ENCODE measurements at regions not wholly inside any gene's neighbourhood (a gene's known extent, or its start where the extent isn't known, plus 50 kb on each side); places are given as distances from the start of the nearest gene placed in this dataset.

- Histone ChIP-seq H3K9me3 (ENCODE audit: control insufficient read depth in 2 of 2, low read length in 2 of 2) (no peaks in the 10 kb centered on the region), H3K9ac (ENCODE audit: low read length in 2 of 2) (no peak overlapping the region), H3K27ac (ENCODE audit: low read length) (no peak overlapping the region), H3K4me3 (ENCODE audit: low read length in 2 of 2) (no peak overlapping the region), H3K36me3 (ENCODE audit: control insufficient read depth in 2 of 2, insufficient read depth in 2 of 2, low read length in 2 of 2) (no peaks in the 10 kb centered on the region), H3K27me3 (ENCODE audit: control insufficient read depth in 1 of 2, insufficient read depth in 2 of 2, low read length in 2 of 2) (no peaks in the 10 kb centered on the region), H3K4me1 (ENCODE audit: control insufficient read depth, insufficient read depth, low read length) (no peaks in the 10 kb centered on the region)
Observed at GRCh38 chr6:91509039-91509438, 922.2 kb upstream of the MAP3K7 start.

- no peaks in the 10 kb centered on the region for H3K9me3 ChIP-seq (ENCODE audit: control insufficient read depth in 2 of 2, low read length in 2 of 2)
- H3K4me3 ChIP-seq (ENCODE audit: low read length in 2 of 2): no peak overlapping the region
- H3K9ac ChIP-seq (ENCODE audit: low read length in 2 of 2): no peak overlapping the region
- no peak overlapping the region for H3K27ac ChIP-seq (ENCODE audit: low read length)
- no peaks in the 10 kb centered on the region for H3K27me3 ChIP-seq (ENCODE audit: control insufficient read depth in 1 of 2, insufficient read depth in 2 of 2, low read length in 2 of 2)
- H3K36me3 ChIP-seq (ENCODE audit: control insufficient read depth in 2 of 2, insufficient read depth in 2 of 2, low read length in 2 of 2): no peaks in the 10 kb centered on the region
- H3K4me1 ChIP-seq (ENCODE audit: control insufficient read depth, insufficient read depth, low read length): no peaks in the 10 kb centered on the region
Observed at GRCh38 chr6:91506509-91506908, 919.6 kb upstream of the MAP3K7 start.

- H3K4me3 ChIP-seq (ENCODE audit: low read length in 2 of 2): no peak overlapping the region
- no peaks in the 10 kb centered on the region for H3K4me1 ChIP-seq (ENCODE audit: control insufficient read depth, insufficient read depth, low read length)
- no peaks in the 10 kb centered on the region for H3K27me3 ChIP-seq (ENCODE audit: control insufficient read depth in 1 of 2, insufficient read depth in 2 of 2, low read length in 2 of 2)
- no peaks in the 10 kb centered on the region for H3K36me3 ChIP-seq (ENCODE audit: control insufficient read depth in 2 of 2, insufficient read depth in 2 of 2, low read length in 2 of 2)
- no peak overlapping the region for H3K27ac ChIP-seq (ENCODE audit: low read length)
- no peak overlapping the region for H3K9ac ChIP-seq (ENCODE audit: low read length in 2 of 2)
- no peaks in the 10 kb centered on the region for H3K9me3 ChIP-seq (ENCODE audit: control insufficient read depth in 2 of 2, low read length in 2 of 2)
Observed at GRCh38 chr6:91505199-91505598, 918.3 kb upstream of the MAP3K7 start.

GRCh38 chr6:91501930-91502329 lies 915.1 kb upstream of the MAP3K7 start:
- Histone ChIP-seq H3K9me3 (ENCODE audit: control insufficient read depth in 2 of 2, low read length in 2 of 2) (no peaks in the 10 kb centered on the region), H3K27ac (ENCODE audit: low read length) (no peak overlapping the region), H3K27me3 (ENCODE audit: control insufficient read depth in 1 of 2, insufficient read depth in 2 of 2, low read length in 2 of 2) (no peaks in the 10 kb centered on the region), H3K9ac (ENCODE audit: low read length in 2 of 2) (no peak overlapping the region), H3K4me1 (ENCODE audit: control insufficient read depth, insufficient read depth, low read length) (no peaks in the 10 kb centered on the region), H3K4me3 (ENCODE audit: low read length in 2 of 2) (no peak overlapping the region), H3K36me3 (ENCODE audit: control insufficient read depth in 2 of 2, insufficient read depth in 2 of 2, low read length in 2 of 2) (no peaks in the 10 kb centered on the region)

GRCh38 chr6:91500689-91501303 lies 913.9 kb upstream of the MAP3K7 start:
- H3K9me3 ChIP-seq (ENCODE audit: control insufficient read depth in 2 of 2, low read length in 2 of 2): no peaks in the 10 kb centered on the region
- no peaks in the 10 kb centered on the region for H3K4me1 ChIP-seq (ENCODE audit: control insufficient read depth, insufficient read depth, low read length)
- no peak overlapping the region for H3K9ac ChIP-seq (ENCODE audit: low read length in 2 of 2)
- no peaks in the 10 kb centered on the region for H3K27me3 ChIP-seq (ENCODE audit: control insufficient read depth in 1 of 2, insufficient read depth in 2 of 2, low read length in 2 of 2)
- no peak overlapping the region for H3K4me3 ChIP-seq (ENCODE audit: low read length in 2 of 2)
- H3K36me3 ChIP-seq (ENCODE audit: control insufficient read depth in 2 of 2, insufficient read depth in 2 of 2, low read length in 2 of 2): no peaks in the 10 kb centered on the region
- no peak overlapping the region for H3K27ac ChIP-seq (ENCODE audit: low read length)

- no peaks in the 10 kb centered on the region for H3K27me3 ChIP-seq (ENCODE audit: control insufficient read depth in 1 of 2, insufficient read depth in 2 of 2, low read length in 2 of 2)
- no peaks in the 10 kb centered on the region for H3K4me1 ChIP-seq (ENCODE audit: control insufficient read depth, insufficient read depth, low read length)
- H3K4me3 ChIP-seq (ENCODE audit: low read length in 2 of 2): no peak overlapping the region
- H3K9ac ChIP-seq (ENCODE audit: low read length in 2 of 2): no peak overlapping the region
- no peaks in the 10 kb centered on the region for H3K9me3 ChIP-seq (ENCODE audit: control insufficient read depth in 2 of 2, low read length in 2 of 2)
- H3K27ac ChIP-seq (ENCODE audit: low read length): no peak overlapping the region
- no peaks in the 10 kb centered on the region for H3K36me3 ChIP-seq (ENCODE audit: control insufficient read depth in 2 of 2, insufficient read depth in 2 of 2, low read length in 2 of 2)
Observed at GRCh38 chr6:91498576-91498975, 911.7 kb upstream of the MAP3K7 start.

GRCh38 chr6:91497770-91498169 lies 910.9 kb upstream of the MAP3K7 start:
- Histone ChIP-seq H3K9me3 (ENCODE audit: control insufficient read depth in 2 of 2, low read length in 2 of 2) (no peaks in the 10 kb centered on the region), H3K27ac (ENCODE audit: low read length) (no peak overlapping the region), H3K36me3 (ENCODE audit: control insufficient read depth in 2 of 2, insufficient read depth in 2 of 2, low read length in 2 of 2) (no peaks in the 10 kb centered on the region), H3K4me3 (ENCODE audit: low read length in 2 of 2) (no peak overlapping the region), H3K27me3 (ENCODE audit: control insufficient read depth in 1 of 2, insufficient read depth in 2 of 2, low read length in 2 of 2) (no peaks in the 10 kb centered on the region), H3K9ac (ENCODE audit: low read length in 2 of 2) (no peak overlapping the region), H3K4me1 (ENCODE audit: control insufficient read depth, insufficient read depth, low read length) (no peaks in the 10 kb centered on the region)

GRCh38 chr6:91490671-91491301 lies 903.9 kb upstream of the MAP3K7 start:
- Histone ChIP-seq H3K9me3 (ENCODE audit: control insufficient read depth in 2 of 2, low read length in 2 of 2) (no peaks in the 10 kb centered on the region), H3K4me3 (ENCODE audit: low read length in 2 of 2) (no peak overlapping the region), H3K27ac (ENCODE audit: low read length) (no peak overlapping the region), H3K9ac (ENCODE audit: low read length in 2 of 2) (no peak overlapping the region), H3K4me1 (ENCODE audit: control insufficient read depth, insufficient read depth, low read length) (no peaks in the 10 kb centered on the region), H3K27me3 (ENCODE audit: control insufficient read depth in 1 of 2, insufficient read depth in 2 of 2, low read length in 2 of 2) (no peaks in the 10 kb centered on the region), H3K36me3 (ENCODE audit: control insufficient read depth in 2 of 2, insufficient read depth in 2 of 2, low read length in 2 of 2) (no peaks in the 10 kb centered on the region)

GRCh38 chr6:91487696-91488392 lies 901.0 kb upstream of the MAP3K7 start:
- H3K27me3 ChIP-seq (ENCODE audit: control insufficient read depth in 1 of 2, insufficient read depth in 2 of 2, low read length in 2 of 2): no peaks in the 10 kb centered on the region
- no peaks in the 10 kb centered on the region for H3K4me1 ChIP-seq (ENCODE audit: control insufficient read depth, insufficient read depth, low read length)
- no peaks in the 10 kb centered on the region for H3K9me3 ChIP-seq (ENCODE audit: control insufficient read depth in 2 of 2, low read length in 2 of 2)
- no peaks in the 10 kb centered on the region for H3K36me3 ChIP-seq (ENCODE audit: control insufficient read depth in 2 of 2, insufficient read depth in 2 of 2, low read length in 2 of 2)
- H3K27ac ChIP-seq (ENCODE audit: low read length): no peak overlapping the region
- no peak overlapping the region for H3K9ac ChIP-seq (ENCODE audit: low read length in 2 of 2)
- H3K4me3 ChIP-seq (ENCODE audit: low read length in 2 of 2): no peak overlapping the region

- H3K27ac ChIP-seq (ENCODE audit: low read length): no peak overlapping the region
- no peaks in the 10 kb centered on the region for H3K4me1 ChIP-seq (ENCODE audit: control insufficient read depth, insufficient read depth, low read length)
- H3K9me3 ChIP-seq (ENCODE audit: control insufficient read depth in 2 of 2, low read length in 2 of 2): no peaks in the 10 kb centered on the region
- no peaks in the 10 kb centered on the region for H3K36me3 ChIP-seq (ENCODE audit: control insufficient read depth in 2 of 2, insufficient read depth in 2 of 2, low read length in 2 of 2)
- H3K9ac ChIP-seq (ENCODE audit: low read length in 2 of 2): no peak overlapping the region
- no peak overlapping the region for H3K4me3 ChIP-seq (ENCODE audit: low read length in 2 of 2)
- H3K27me3 ChIP-seq (ENCODE audit: control insufficient read depth in 1 of 2, insufficient read depth in 2 of 2, low read length in 2 of 2): no peaks in the 10 kb centered on the region
Observed at GRCh38 chr6:91486200-91486599, 899.3 kb upstream of the MAP3K7 start.

- H3K27ac ChIP-seq (ENCODE audit: low read length): no peak overlapping the region
- no peak overlapping the region for H3K4me3 ChIP-seq (ENCODE audit: low read length in 2 of 2)
- no peaks in the 10 kb centered on the region for H3K27me3 ChIP-seq (ENCODE audit: control insufficient read depth in 1 of 2, insufficient read depth in 2 of 2, low read length in 2 of 2)
- no peak overlapping the region for H3K9ac ChIP-seq (ENCODE audit: low read length in 2 of 2)
- no peaks in the 10 kb centered on the region for H3K9me3 ChIP-seq (ENCODE audit: control insufficient read depth in 2 of 2, low read length in 2 of 2)
- H3K36me3 ChIP-seq (ENCODE audit: control insufficient read depth in 2 of 2, insufficient read depth in 2 of 2, low read length in 2 of 2): no peaks in the 10 kb centered on the region
- H3K4me1 ChIP-seq (ENCODE audit: control insufficient read depth, insufficient read depth, low read length): no peaks in the 10 kb centered on the region
Observed at GRCh38 chr6:91485047-91485446, 898.2 kb upstream of the MAP3K7 start.

All from stomach smooth muscle (tissue), 2 donors.